GM18507 (cell line): ENCODE measurements at regions not wholly inside any gene's neighbourhood (a gene's known extent, or its start where the extent isn't known, plus 50 kb on each side); places are given as distances from the start of the nearest gene placed in this dataset.
"Not testable (repeated sequence)": the region's sequence is repeated elsewhere in the genome, so short reads cannot be mapped to it uniquely, and the experiment has no call there.

Experiments
- DNase-seq: peaks from one replicate; pipeline ENCODE4 v3.0.0; 2011; ENCODE audit warnings: low read depth; ENCODE audit not compliant: insufficient read length; ENCODE audit errors: extremely low spot score
- FAIRE-seq: peaks from 2 replicates; lab custom pipeline; 2011; peaks lifted over from hg19 to GRCh38; lab: Jason Lieb, UNC

- FAIRE-seq (no peak), DNase-seq (no peak)
Observed at GRCh38 chr18:40133253-40133652, 1821.8 kb upstream of the PIK3C3 start.

GRCh38 chr18:40132438-40132837 lies 1822.6 kb upstream of the PIK3C3 start:
- FAIRE-seq, DNase-seq: not testable (repeated sequence)

GRCh38 chr18:40124107-40124506 lies 1830.9 kb upstream of the PIK3C3 start:
- no peak for FAIRE-seq
- DNase-seq, result no peak

- DNase-seq, result no peak
- FAIRE-seq, result no peak
Observed at GRCh38 chr18:40120796-40121391, 1834.1 kb upstream of the PIK3C3 start.

- DNase-seq (no peak), FAIRE-seq (no peak)
Observed at GRCh38 chr18:40120356-40120755, 1834.7 kb upstream of the PIK3C3 start.

GRCh38 chr18:40119581-40119980 lies 1835.5 kb upstream of the PIK3C3 start:
- FAIRE-seq, DNase-seq: not testable (repeated sequence)

GRCh38 chr18:40110455-40110854 lies 1844.6 kb upstream of the PIK3C3 start:
- FAIRE-seq (no peak), DNase-seq (no peak)

- DNase-seq (no peak), FAIRE-seq (no peak)
Observed at GRCh38 chr18:40109252-40110049, 1845.6 kb upstream of the PIK3C3 start.

- DNase-seq (no peak), FAIRE-seq (no peak)
Observed at GRCh38 chr18:40108596-40108995, 1846.4 kb upstream of the PIK3C3 start.

GRCh38 chr18:40102903-40103302 lies 1852.1 kb upstream of the PIK3C3 start:
- DNase-seq (no peak), FAIRE-seq (no peak)

- FAIRE-seq (no peak), DNase-seq (no peak)
Observed at GRCh38 chr18:40099641-40100040, 1855.4 kb upstream of the PIK3C3 start.

- no peak for DNase-seq
- no peak for FAIRE-seq
Observed at GRCh38 chr18:40096675-40097074, 1858.4 kb upstream of the PIK3C3 start.

GRCh38 chr18:40094441-40094840 lies 1860.6 kb upstream of the PIK3C3 start:
- DNase-seq, result no peak
- FAIRE-seq, result no peak

GRCh38 chr18:40088130-40088529 lies 1866.9 kb upstream of the PIK3C3 start:
- FAIRE-seq, result no peak
- no peak for DNase-seq

GRCh38 chr18:40079786-40080185 lies 1875.2 kb upstream of the PIK3C3 start:
- FAIRE-seq (no peak), DNase-seq (no peak)

- DNase-seq, result no peak
- no peak for FAIRE-seq
Observed at GRCh38 chr18:40075616-40076015, 1879.4 kb upstream of the PIK3C3 start.

- DNase-seq (no peak), FAIRE-seq (no peak)
Observed at GRCh38 chr18:40072761-40073160, 1882.3 kb upstream of the PIK3C3 start.

GRCh38 chr18:40066368-40066767 lies 1888.7 kb upstream of the PIK3C3 start:
- FAIRE-seq, result no peak

GRCh38 chr18:40063488-40063887 lies 1891.5 kb upstream of the PIK3C3 start:
- FAIRE-seq, result no peak

More at GRCh38 chr18:40066368-40066767, 1888.7 kb upstream of the PIK3C3 start:
- DNase-seq, result no peak

GRCh38 chr18:40061086-40061485 lies 1893.9 kb upstream of the PIK3C3 start:
- DNase-seq, result no peak
- FAIRE-seq, result no peak

More at GRCh38 chr18:40063488-40063887, 1891.5 kb upstream of the PIK3C3 start:
- DNase-seq, result no peak

GRCh38 chr18:40060562-40060961 lies 1894.5 kb upstream of the PIK3C3 start:
- no peak for DNase-seq
- no peak for FAIRE-seq
